ENCODE measurements at regions not wholly inside any gene's neighbourhood (a gene's known extent, or its start where the extent isn't known, plus 50 kb on each side); places are given as distances from the start of the nearest gene placed in this dataset.

DNA sequence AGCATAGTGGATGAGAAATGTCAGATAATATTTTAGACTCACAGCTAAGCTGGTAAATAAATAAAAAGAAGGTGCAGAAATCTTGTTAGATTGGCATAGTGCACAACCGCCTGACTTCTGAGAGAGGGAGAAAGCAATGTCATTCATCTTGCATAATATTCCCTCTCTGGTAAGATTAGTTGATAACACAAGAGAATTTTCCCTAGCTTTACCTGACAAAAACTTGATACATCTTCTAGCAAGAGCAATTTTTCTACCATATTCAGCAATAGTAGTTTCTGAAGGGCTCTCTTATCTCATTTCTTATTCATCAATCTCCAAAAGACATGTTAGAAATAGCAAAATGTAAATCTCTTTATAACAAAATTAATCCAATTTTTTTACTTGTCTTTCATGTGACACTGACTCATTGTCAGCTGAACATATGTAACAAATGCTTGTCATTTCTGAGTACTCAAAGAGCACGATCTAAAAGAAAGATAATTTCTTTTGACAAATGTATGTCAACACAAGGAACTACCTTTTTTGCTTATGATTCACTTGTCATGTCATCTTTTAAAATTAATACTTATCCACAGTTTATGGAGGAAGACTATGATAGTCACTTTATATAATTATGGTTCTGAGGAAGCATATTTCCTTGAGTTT, 240.0 kb downstream of the ARAP2 start:
- no peak for DNase-seq

DNA sequence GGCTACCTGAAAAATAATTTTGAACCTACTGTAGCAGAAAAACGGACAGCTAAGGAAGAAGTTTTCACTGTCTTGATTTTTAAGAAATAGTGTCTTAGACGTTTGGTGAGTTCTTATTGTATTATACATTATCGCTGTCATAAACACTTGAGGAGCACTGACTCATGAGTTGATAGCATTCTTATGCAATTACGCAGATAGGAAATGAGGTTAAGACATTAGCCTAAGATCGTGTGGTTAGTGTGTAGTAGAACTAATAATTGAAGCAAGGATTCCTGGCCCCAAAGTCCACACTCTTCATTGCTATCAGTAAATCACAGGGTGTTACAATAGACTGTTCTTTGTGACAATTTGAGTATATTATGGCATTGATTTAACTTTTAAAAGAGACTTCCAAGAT, 238.1 kb downstream of the ARAP2 start:
- no peak for DNase-seq

DNA sequence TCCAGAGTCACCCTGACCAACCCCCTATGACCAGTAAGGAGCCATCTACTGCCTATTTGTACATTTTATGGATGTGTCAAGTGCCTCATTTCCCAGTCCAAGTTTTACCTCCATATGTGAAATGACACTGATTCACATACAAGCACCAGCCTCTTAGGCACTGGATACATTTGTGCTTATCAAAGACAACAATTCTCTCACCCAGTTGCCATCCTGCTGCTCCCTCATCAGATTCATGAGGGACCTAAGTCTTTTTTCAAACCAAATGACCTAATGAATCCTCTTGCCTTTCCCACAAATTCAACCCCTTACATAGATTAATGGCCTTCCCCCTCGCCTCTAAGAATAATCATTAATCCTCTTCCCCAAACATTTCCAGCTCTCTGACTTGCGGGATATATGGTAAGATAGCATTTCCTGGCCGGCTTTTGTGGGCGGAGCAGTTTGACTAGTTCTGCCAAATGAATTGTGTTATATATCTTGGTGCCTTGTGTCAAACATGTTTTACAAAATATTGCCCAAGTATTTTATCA, 233.9 kb downstream of the ARAP2 start:
- DNase-seq = no peak

DNA sequence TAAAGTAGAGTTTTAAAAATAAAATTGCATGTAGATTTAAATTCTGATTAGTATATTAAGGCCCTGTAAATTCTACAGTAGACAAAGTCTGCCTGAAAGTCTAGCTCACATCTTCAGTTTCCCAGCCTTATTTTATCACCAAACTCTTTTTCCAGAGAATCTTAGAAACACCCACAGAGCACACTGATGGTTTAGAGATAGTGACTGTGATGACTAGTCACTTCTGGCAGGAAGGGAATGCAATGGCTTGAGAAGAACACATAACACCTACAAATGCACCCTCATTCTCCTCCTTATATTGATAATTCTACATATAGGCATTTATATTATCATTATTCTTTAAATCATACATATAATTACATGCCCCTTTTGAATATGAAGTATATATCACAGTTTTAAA, 232.9 kb downstream of the ARAP2 start:
- DNase-seq = no peak

DNA sequence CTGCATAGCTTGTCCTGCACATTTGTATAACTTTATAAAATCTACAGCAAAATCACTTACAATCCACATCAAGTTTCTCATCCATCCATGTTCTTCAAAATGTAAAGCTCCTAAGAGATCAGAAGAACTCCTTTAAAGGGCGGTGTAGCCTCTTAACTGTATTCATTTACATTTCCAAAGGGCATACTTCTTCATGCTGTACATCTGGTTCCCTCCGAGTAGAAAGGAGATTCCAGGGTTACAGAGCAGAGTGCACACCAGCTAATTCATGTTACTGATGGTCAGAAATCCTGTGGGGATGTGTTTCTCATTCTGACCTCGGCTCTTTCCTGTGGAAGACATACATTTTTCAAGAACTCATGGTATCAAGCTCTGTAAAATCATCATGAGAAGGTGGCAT, 231.8 kb downstream of the ARAP2 start:
- no peak for DNase-seq

- no peak for DNase-seq
Measured at GRCh38 chr4:36013206-36013605, 231.1 kb downstream of the ARAP2 start.
